Gastroesophageal sphincter (tissue), 3 donors: ENCODE measurements at regions not wholly inside any gene's neighbourhood (a gene's known extent, or its start where the extent isn't known, plus 50 kb on each side); places are given as distances from the start of the nearest gene placed in this dataset.

Source experiments
- EP300 ChIP-seq: sonication (generic); formaldehyde crosslinking; IDR thresholded peaks from one replicate; pipeline ENCODE4 v1.6.1; 2017; ENCODE audit warnings: antibody characterized with exemption, mild to moderate bottlenecking
- POLR2A ChIP-seq, 2 donors: fragments of 450-650 bp; IDR thresholded peaks; one replicate each; pipeline ENCODE4 v1.6.1; 2017; ENCODE audit warnings: antibody characterized with exemption in 2 of 2, mild to moderate bottlenecking in 2 of 2, moderate library complexity in 1 of 2
- POLR2AphosphoS5 ChIP-seq: sonication (generic); formaldehyde crosslinking; IDR thresholded peaks from one replicate; pipeline ENCODE4 v1.6.1; 2017; ENCODE audit warnings: antibody characterized with exemption
- TF ChIP-seq, protein P1 (sequence below), 4 experiments: fragments of 200-600 bp in 2 of 4; fragments of 450-650 bp in 2 of 4; sonication (generic) in 1 of 4; IDR thresholded peaks; one replicate each; pipeline ENCODE4 v1.5.1; 2017 to 2019; ENCODE audit warnings: antibody characterized with exemption in 4 of 4, mild to moderate bottlenecking in 2 of 4, moderate library complexity in 2 of 4

DNA sequence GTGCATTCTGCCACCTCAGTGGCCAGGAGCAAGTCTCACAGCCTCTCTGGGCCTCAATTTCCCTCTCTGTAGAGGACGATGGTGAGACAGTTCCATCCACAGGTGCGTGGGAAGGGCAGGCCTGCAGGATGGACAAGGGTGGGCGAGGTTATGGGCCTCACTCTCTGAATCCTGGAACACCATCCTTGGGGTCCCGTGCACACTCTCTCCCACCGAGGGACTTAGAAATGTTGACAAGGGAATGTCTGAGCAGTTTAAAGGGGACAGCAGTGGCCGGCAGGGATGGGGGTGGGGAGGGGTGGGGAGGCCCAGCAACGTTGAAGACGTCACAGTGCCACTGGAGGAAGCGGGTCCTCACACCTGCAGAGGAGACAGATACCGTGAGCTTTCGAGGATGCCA is 111.5 kb downstream of the FOXL3 start:
- TF ChIP-seq POLR2A (IDR thresholded peaks at IDR 0.05) (no peak), EP300 (no peak), POLR2AphosphoS5 (no peak)
- TF ChIP-seq, protein P1, sequence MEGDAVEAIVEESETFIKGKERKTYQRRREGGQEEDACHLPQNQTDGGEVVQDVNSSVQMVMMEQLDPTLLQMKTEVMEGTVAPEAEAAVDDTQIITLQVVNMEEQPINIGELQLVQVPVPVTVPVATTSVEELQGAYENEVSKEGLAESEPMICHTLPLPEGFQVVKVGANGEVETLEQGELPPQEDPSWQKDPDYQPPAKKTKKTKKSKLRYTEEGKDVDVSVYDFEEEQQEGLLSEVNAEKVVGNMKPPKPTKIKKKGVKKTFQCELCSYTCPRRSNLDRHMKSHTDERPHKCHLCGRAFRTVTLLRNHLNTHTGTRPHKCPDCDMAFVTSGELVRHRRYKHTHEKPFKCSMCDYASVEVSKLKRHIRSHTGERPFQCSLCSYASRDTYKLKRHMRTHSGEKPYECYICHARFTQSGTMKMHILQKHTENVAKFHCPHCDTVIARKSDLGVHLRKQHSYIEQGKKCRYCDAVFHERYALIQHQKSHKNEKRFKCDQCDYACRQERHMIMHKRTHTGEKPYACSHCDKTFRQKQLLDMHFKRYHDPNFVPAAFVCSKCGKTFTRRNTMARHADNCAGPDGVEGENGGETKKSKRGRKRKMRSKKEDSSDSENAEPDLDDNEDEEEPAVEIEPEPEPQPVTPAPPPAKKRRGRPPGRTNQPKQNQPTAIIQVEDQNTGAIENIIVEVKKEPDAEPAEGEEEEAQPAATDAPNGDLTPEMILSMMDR (IDR thresholded peaks at IDR 0.05): no peak
